Activated T-cell treated with anti-CD3 and anti-CD28 coated beads, Interleukin-2, amount 50 U/mL, for 24 hours (primary cell): ENCODE measurements at regions not wholly inside any gene's neighbourhood (a gene's known extent, or its start where the extent isn't known, plus 50 kb on each side); places are given as distances from the start of the nearest gene placed in this dataset.
"Not testable (repeated sequence)": the region's sequence is repeated elsewhere in the genome, so short reads cannot be mapped to it uniquely, and the experiment has no call there.

Source experiments
- DNase-seq: peaks from one replicate; pipeline ENCODE4 v3.0.0-alpha.2; 2020
- H3K27ac Mint-ChIP-seq: 2 replicates; pipeline ENCODE4 v1.8.0; 2020; ENCODE audit warnings: mild to moderate bottlenecking, mixed read lengths
- H3K27me3 Mint-ChIP-seq: 2 replicates; pipeline ENCODE4 v1.8.0; 2020; ENCODE audit warnings: mixed read lengths
- H3K36me3 Mint-ChIP-seq: 2 replicates; pipeline ENCODE4 v1.8.0; 2020; ENCODE audit warnings: low read depth, mixed read lengths
- H3K4me1 Mint-ChIP-seq: 2 replicates; pipeline ENCODE4 v1.8.0; 2020; ENCODE audit warnings: low read depth, mixed read lengths
- H3K4me3 Mint-ChIP-seq: 2 replicates; pipeline ENCODE4 v1.8.0; 2020; ENCODE audit warnings: mild to moderate bottlenecking, moderate library complexity, mixed read lengths
- H3K9me3 Mint-ChIP-seq: 2 replicates; pipeline ENCODE4 v1.8.0; 2020; ENCODE audit warnings: mixed read lengths

GRCh38 chr5:174794931-174795672, 70.7 kb downstream of the MSX2 start:
- H3K36me3 Mint-ChIP-seq, result no peaks in the 10 kb centered on the region
- H3K9me3 Mint-ChIP-seq, result no peaks in the 10 kb centered on the region
- H3K27me3 Mint-ChIP-seq, result peaks cover 64% of the 10 kb centered on the region
- H3K27ac Mint-ChIP-seq, result no peak overlapping the region
- H3K4me1 Mint-ChIP-seq, result peaks cover 3% of the 10 kb centered on the region
- H3K4me3 Mint-ChIP-seq, result no peak overlapping the region
- no peak for DNase-seq

DNA sequence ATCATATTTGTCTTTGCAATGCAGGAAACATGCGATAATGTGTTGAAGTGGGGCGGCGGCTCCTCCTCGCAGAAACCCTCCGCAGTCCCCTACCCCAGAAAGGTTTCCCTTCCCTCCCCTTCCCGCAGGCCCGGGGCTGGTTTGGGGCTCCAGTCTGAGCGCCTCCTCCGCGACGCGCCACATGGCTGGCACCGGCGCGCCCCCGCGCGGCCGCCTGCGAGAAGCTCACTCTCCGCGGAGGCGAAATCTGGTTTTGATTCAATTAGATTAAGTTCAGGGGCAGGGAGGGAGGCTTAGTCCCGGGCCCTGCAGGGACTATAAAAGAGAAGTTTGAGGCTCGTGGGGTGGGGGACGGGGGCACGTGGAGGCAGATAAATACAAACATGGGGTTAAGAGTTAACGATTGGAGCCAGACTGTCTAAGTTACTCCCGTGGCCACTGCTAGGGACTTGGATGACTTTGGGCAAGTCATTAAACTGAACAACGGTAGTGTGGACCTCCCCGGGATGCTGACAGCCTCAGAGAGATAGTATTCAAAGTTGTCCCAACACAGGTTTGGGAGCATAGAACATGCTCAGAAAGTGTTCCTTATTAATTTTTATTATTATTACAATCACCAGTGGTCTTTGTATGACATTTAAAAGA, 69.4 kb downstream of the MSX2 start:
- no peak overlapping the region for H3K27ac Mint-ChIP-seq
- no peak overlapping the region for H3K4me3 Mint-ChIP-seq
- no peaks in the 10 kb centered on the region for H3K36me3 Mint-ChIP-seq
- H3K4me1 Mint-ChIP-seq, result peaks cover 3% of the 10 kb centered on the region
- H3K9me3 Mint-ChIP-seq, result no peaks in the 10 kb centered on the region
- H3K27me3 Mint-ChIP-seq, result peaks cover 59% of the 10 kb centered on the region
- DNase-seq, result peak; percentile 65

DNA sequence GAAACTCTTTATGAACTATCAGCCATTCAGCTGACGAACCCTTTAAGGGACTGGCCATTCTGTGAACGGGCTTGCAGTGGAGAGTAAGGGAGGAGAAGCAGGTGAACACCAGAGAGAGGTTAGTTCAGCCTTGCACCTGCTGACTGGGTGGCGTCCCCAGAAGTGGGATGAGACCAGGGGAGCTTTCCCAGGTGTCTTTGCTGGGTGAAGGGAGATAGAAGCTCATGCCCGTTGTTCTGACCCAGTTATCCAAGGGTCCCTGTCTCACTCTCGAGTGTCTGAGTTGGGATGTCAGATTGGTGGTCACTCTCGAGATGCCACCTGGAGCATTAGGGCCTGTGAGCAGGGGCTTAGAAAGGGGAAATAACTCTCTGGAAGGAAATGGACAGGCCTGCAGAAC, 68.7 kb downstream of the MSX2 start:
- H3K9me3 Mint-ChIP-seq, result no peaks in the 10 kb centered on the region
- H3K36me3 Mint-ChIP-seq, result no peaks in the 10 kb centered on the region
- H3K27ac Mint-ChIP-seq, result no peak overlapping the region
- DNase-seq, result no peak
- peaks cover 56% of the 10 kb centered on the region for H3K27me3 Mint-ChIP-seq
- H3K4me3 Mint-ChIP-seq, result no peak overlapping the region
- H3K4me1 Mint-ChIP-seq, result peaks cover 3% of the 10 kb centered on the region

- peaks cover 57% of the 10 kb centered on the region for H3K27me3 Mint-ChIP-seq
- not testable (repeated sequence) for H3K27ac Mint-ChIP-seq, H3K4me1 Mint-ChIP-seq, H3K36me3 Mint-ChIP-seq, DNase-seq, H3K9me3 Mint-ChIP-seq, H3K4me3 Mint-ChIP-seq
Measured at GRCh38 chr5:174792265-174792664, 67.9 kb downstream of the MSX2 start.

- no peak overlapping the region for H3K27ac Mint-ChIP-seq
- H3K4me3 Mint-ChIP-seq, result no peak overlapping the region
- H3K4me1 Mint-ChIP-seq, result peaks cover 3% of the 10 kb centered on the region
- no peaks in the 10 kb centered on the region for H3K9me3 Mint-ChIP-seq
- peaks cover 46% of the 10 kb centered on the region for H3K27me3 Mint-ChIP-seq
- DNase-seq, result no peak
- no peaks in the 10 kb centered on the region for H3K36me3 Mint-ChIP-seq
Measured at GRCh38 chr5:174790906-174791305, 66.5 kb downstream of the MSX2 start.

DNA sequence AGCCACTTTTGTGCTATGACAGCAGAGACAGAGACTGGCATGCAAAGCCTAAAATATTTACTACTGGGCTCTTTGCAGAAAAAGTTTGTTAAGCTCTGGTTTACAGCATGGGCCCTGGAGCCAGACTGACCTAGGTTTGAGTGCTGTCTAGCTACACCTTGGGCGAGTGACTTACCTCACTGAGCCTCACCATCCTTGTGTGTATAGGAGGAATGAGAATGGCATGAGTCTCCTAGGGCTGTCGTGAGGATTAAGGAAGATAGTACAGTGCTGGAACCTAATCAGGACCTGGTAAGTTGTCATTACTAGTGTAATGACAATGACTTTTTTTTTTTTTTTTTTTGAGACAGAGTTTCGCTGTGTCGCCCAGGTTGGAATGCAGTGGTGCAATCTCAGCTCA, 65.2 kb downstream of the MSX2 start:
- Mint-ChIP-seq H3K4me3 (no peak overlapping the region), H3K27me3 (peaks cover 39% of the 10 kb centered on the region), H3K36me3 (no peaks in the 10 kb centered on the region), H3K27ac (no peak overlapping the region), H3K9me3 (peaks cover 2% of the 10 kb centered on the region), H3K4me1 (peaks cover 3% of the 10 kb centered on the region)
- DNase-seq, result no peak

DNA sequence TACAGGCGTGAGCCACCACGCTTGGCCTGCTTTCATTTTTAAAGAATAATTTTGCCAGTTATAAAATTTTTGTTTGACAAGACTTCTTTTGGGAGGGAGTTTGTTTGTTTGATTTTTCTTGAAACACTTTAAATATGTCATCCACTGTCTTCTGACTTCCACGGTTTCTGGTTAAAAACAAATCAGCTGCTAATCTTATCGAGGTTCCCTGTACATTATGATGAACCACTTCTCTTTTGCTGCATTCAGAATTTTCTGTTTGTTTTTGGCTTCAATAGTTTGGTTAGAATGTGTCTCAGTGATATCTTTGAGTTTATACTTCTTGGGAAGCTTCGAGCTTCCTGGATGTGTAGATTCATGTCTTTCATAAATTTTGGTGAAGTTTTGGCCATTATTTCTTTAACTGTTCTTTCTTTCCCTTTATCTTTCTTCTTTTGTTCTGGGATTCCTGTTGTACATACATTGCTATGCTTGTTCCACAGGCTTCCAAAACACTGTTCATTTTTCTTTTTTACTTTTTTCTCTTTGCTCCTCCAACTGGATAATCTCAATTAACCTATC, 60.8 kb downstream of the MSX2 start:
- Mint-ChIP-seq H3K9me3 (peaks cover 3% of the 10 kb centered on the region), H3K36me3 (no peaks in the 10 kb centered on the region), H3K27me3 (peaks cover 14% of the 10 kb centered on the region), H3K27ac (no peak overlapping the region), H3K4me1 (no peaks in the 10 kb centered on the region), H3K4me3 (no peak overlapping the region)
- no peak for DNase-seq
